GM21423 (cell line): ENCODE measurements at regions not wholly inside any gene's neighbourhood (a gene's known extent, or its start where the extent isn't known, plus 50 kb on each side); places are given as distances from the start of the nearest gene placed in this dataset.

Source experiments
- ATAC-seq: cut with Tn5 transposase; IDR thresholded peaks from one replicate; pipeline ENCODE4 v1.9.1; 2021; ENCODE audit warnings: mild to moderate bottlenecking, moderate library complexity; ENCODE audit not compliant: unreplicated experiment

- ATAC-seq: no peak
These were observed 58.5 kb upstream of the PRICKLE1 start for GRCh38 chr12:42648061-42648460.

- ATAC-seq: no peak
These were observed 54.5 kb upstream of the PRICKLE1 start for GRCh38 chr12:42643881-42644579.

DNA sequence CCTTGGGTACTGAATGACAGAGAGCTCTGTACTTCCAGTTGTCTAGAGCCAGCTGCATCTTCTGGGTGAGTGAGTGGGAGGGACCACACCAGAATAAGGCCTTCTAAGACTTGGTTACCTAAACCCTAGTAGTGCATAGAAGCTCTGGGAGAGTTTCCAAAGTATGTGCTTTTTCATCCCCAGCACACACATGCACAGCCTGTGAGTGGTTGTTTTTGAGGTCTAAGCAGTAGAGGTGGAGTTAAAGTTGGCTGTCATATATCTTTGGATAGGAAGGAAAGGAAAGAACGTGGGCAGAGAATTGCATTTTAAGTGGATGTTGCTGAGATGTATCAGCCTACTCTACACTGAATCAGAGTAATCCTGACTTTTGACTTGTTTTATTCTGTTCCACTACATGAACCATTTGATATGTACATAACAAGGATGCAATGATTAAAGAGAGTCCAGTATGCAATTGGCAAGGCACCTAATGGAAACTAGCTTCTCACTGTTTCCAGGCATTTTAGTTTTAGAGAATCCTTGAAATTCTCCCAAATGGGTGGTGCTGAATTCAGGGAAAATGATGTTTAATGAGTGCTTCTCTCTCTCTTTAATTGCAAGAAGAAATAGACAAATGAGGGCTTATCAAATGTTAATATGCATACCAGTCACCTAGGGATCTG, 51.8 kb upstream of the PRICKLE1 start:
- no peak for ATAC-seq

- ATAC-seq: no peak
These were observed 50.8 kb upstream of the PRICKLE1 start for GRCh38 chr12:42640391-42640790.

DNA sequence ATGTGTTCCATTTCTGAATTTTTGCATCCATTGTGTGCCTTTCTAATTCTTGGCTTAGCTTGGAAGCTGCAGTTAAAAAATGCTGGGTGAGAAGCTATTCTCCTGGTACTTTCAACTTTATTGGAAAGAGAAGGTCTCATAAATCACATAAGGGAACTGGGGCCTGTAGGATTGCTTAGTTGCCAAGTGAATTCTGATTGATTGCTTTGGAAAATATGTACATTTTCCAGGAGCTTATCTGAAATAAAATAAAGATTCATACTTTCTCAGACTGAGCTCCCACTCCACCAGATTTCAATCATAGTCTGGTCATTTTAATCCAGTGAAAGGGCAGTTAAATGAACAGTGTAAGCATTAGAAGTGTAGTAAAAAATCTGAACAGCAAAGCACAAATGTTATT, 50.0 kb upstream of the PRICKLE1 start:
- no peak for ATAC-seq
